Dendritic cell treated with granulocyte-macrophage colony-stimulating factor and Interleukin-4, amounts not matched to agents 40 ng/mL and 50 ng/mL, for 4 days (primary cell): ENCODE measurements at regions not wholly inside any gene's neighbourhood (a gene's known extent, or its start where the extent isn't known, plus 50 kb on each side); places are given as distances from the start of the nearest gene placed in this dataset.

Source experiments
- H3K27ac Mint-ChIP-seq: one replicate; pipeline ENCODE4 v1.8.0; 2022; ENCODE audit warnings: mild to moderate bottlenecking, mixed read lengths
- H3K27me3 Mint-ChIP-seq: one replicate; pipeline ENCODE4 v1.8.0; 2022; ENCODE audit warnings: mild to moderate bottlenecking, mixed read lengths
- H3K36me3 Mint-ChIP-seq: one replicate; pipeline ENCODE4 v1.8.0; 2022; ENCODE audit warnings: low read depth, mixed read lengths
- H3K4me1 Mint-ChIP-seq: one replicate; pipeline ENCODE4 v1.8.0; 2022; ENCODE audit warnings: low read depth, mixed read lengths
- H3K4me3 Mint-ChIP-seq: one replicate; pipeline ENCODE4 v1.8.0; 2022; ENCODE audit warnings: mild to moderate bottlenecking, moderate library complexity, mixed read lengths
- H3K9me3 Mint-ChIP-seq: one replicate; pipeline ENCODE4 v1.8.0; 2022; ENCODE audit warnings: mixed read lengths
- intact Hi-C: fragments of 100-400 bp; cut with micrococcal nuclease; formaldehyde crosslinking; loops from one replicate; pipeline ENCODE4 v1.15.0; 2022

- Mint-ChIP-seq H3K36me3 (no peaks in the 10 kb centered on the region), H3K27me3 (no peaks in the 10 kb centered on the region), H3K9me3 (no peaks in the 10 kb centered on the region), H3K27ac (no peak overlapping the region), H3K4me1 (no peaks in the 10 kb centered on the region), H3K4me3 (no peak overlapping the region)
- intact Hi-C loops = no loop called here
Measured at GRCh38 chr2:66382091-66382490, 52.8 kb upstream of the MEIS1 start.

- H3K27me3 Mint-ChIP-seq = no peaks in the 10 kb centered on the region
- no peak overlapping the region for H3K27ac Mint-ChIP-seq
- no peaks in the 10 kb centered on the region for H3K4me1 Mint-ChIP-seq
- intact Hi-C loops = no loop called here
- H3K9me3 Mint-ChIP-seq = no peaks in the 10 kb centered on the region
- H3K36me3 Mint-ChIP-seq = no peaks in the 10 kb centered on the region
- no peak overlapping the region for H3K4me3 Mint-ChIP-seq
Measured at GRCh38 chr2:66379473-66379872, 55.5 kb upstream of the MEIS1 start.

GRCh38 chr2:66377832-66378231 is 57.1 kb upstream of the MEIS1 start:
- Mint-ChIP-seq H3K4me3 (no peak overlapping the region), H3K36me3 (no peaks in the 10 kb centered on the region), H3K27ac (no peak overlapping the region), H3K4me1 (no peaks in the 10 kb centered on the region), H3K27me3 (no peaks in the 10 kb centered on the region), H3K9me3 (no peaks in the 10 kb centered on the region)
- intact Hi-C loops = no loop called here

- no peaks in the 10 kb centered on the region for H3K27me3 Mint-ChIP-seq
- H3K36me3 Mint-ChIP-seq = no peaks in the 10 kb centered on the region
- intact Hi-C loops = no loop called here
- no peaks in the 10 kb centered on the region for H3K4me1 Mint-ChIP-seq
- H3K9me3 Mint-ChIP-seq = peaks cover 7% of the 10 kb centered on the region
- H3K27ac Mint-ChIP-seq = no peak overlapping the region
- no peak overlapping the region for H3K4me3 Mint-ChIP-seq
Measured at GRCh38 chr2:66370824-66371223, 64.1 kb upstream of the MEIS1 start.

- H3K36me3 Mint-ChIP-seq = no peaks in the 10 kb centered on the region
- H3K27ac Mint-ChIP-seq = no peak overlapping the region
- no peaks in the 10 kb centered on the region for H3K4me1 Mint-ChIP-seq
Measured at GRCh38 chr2:66366619-66367018, 68.3 kb upstream of the MEIS1 start.

GRCh38 chr2:66364495-66365333 is 70.2 kb upstream of the MEIS1 start:
- intact Hi-C loops = no loop called here
- H3K27me3 Mint-ChIP-seq = no peaks in the 10 kb centered on the region
- H3K9me3 Mint-ChIP-seq = no peaks in the 10 kb centered on the region
- H3K4me3 Mint-ChIP-seq = no peak overlapping the region
- H3K27ac Mint-ChIP-seq = no peak overlapping the region
- H3K36me3 Mint-ChIP-seq = no peaks in the 10 kb centered on the region
- H3K4me1 Mint-ChIP-seq = no peaks in the 10 kb centered on the region

More at GRCh38 chr2:66366619-66367018, 68.3 kb upstream of the MEIS1 start:
- Mint-ChIP-seq H3K9me3 (peaks cover 7% of the 10 kb centered on the region), H3K4me3 (no peak overlapping the region), H3K27me3 (no peaks in the 10 kb centered on the region)
- intact Hi-C loops = no loop called here

GRCh38 chr2:66362701-66363100 is 72.2 kb upstream of the MEIS1 start:
- Mint-ChIP-seq H3K4me3 (no peak overlapping the region), H3K9me3 (no peaks in the 10 kb centered on the region), H3K27ac (no peak overlapping the region), H3K4me1 (no peaks in the 10 kb centered on the region), H3K27me3 (no peaks in the 10 kb centered on the region), H3K36me3 (no peaks in the 10 kb centered on the region)
- intact Hi-C loops = no loop called here

GRCh38 chr2:66346231-66346664 is 88.7 kb upstream of the MEIS1 start:
- H3K36me3 Mint-ChIP-seq = no peaks in the 10 kb centered on the region
- no peaks in the 10 kb centered on the region for H3K27me3 Mint-ChIP-seq
- intact Hi-C loops = no loop called here
- peaks cover 20% of the 10 kb centered on the region for H3K9me3 Mint-ChIP-seq
- no peak overlapping the region for H3K4me3 Mint-ChIP-seq
- H3K4me1 Mint-ChIP-seq = no peaks in the 10 kb centered on the region
- no peak overlapping the region for H3K27ac Mint-ChIP-seq

GRCh38 chr2:66344087-66344663 is 90.8 kb upstream of the MEIS1 start:
- Mint-ChIP-seq H3K4me1 (no peaks in the 10 kb centered on the region), H3K9me3 (peaks cover 10% of the 10 kb centered on the region), H3K27me3 (no peaks in the 10 kb centered on the region), H3K36me3 (no peaks in the 10 kb centered on the region), H3K27ac (no peak overlapping the region), H3K4me3 (no peak overlapping the region)
- intact Hi-C loops = no loop called here

- no peak overlapping the region for H3K4me3 Mint-ChIP-seq
- H3K27me3 Mint-ChIP-seq = no peaks in the 10 kb centered on the region
- H3K36me3 Mint-ChIP-seq = no peaks in the 10 kb centered on the region
- peaks cover 10% of the 10 kb centered on the region for H3K9me3 Mint-ChIP-seq
- intact Hi-C loops = no loop called here
- no peak overlapping the region for H3K27ac Mint-ChIP-seq
- no peaks in the 10 kb centered on the region for H3K4me1 Mint-ChIP-seq
Measured at GRCh38 chr2:66343259-66343658, 91.7 kb upstream of the MEIS1 start.

GRCh38 chr2:66340521-66340920 is 94.4 kb upstream of the MEIS1 start:
- no peak overlapping the region for H3K4me3 Mint-ChIP-seq
- no peaks in the 10 kb centered on the region for H3K4me1 Mint-ChIP-seq
- H3K27ac Mint-ChIP-seq = no peak overlapping the region
- no peaks in the 10 kb centered on the region for H3K27me3 Mint-ChIP-seq
- peaks cover under 1% of the 10 kb centered on the region for H3K9me3 Mint-ChIP-seq
- H3K36me3 Mint-ChIP-seq = no peaks in the 10 kb centered on the region
- intact Hi-C loops = no loop called here

GRCh38 chr2:66334237-66335029 is 100.5 kb upstream of the MEIS1 start:
- Mint-ChIP-seq H3K27me3 (no peaks in the 10 kb centered on the region), H3K9me3 (no peaks in the 10 kb centered on the region), H3K27ac (no peak overlapping the region), H3K36me3 (no peaks in the 10 kb centered on the region), H3K4me3 (no peak overlapping the region), H3K4me1 (no peaks in the 10 kb centered on the region)
- intact Hi-C loops = no loop called here

GRCh38 chr2:66331176-66331575 is 103.7 kb upstream of the MEIS1 start:
- H3K27ac Mint-ChIP-seq = no peak overlapping the region
- H3K36me3 Mint-ChIP-seq = no peaks in the 10 kb centered on the region
- intact Hi-C loops = no loop called here
- H3K4me3 Mint-ChIP-seq = no peak overlapping the region
- H3K4me1 Mint-ChIP-seq = no peaks in the 10 kb centered on the region
- H3K27me3 Mint-ChIP-seq = no peaks in the 10 kb centered on the region
- no peaks in the 10 kb centered on the region for H3K9me3 Mint-ChIP-seq

- Mint-ChIP-seq H3K36me3 (no peaks in the 10 kb centered on the region), H3K27me3 (no peaks in the 10 kb centered on the region), H3K9me3 (no peaks in the 10 kb centered on the region), H3K4me1 (no peaks in the 10 kb centered on the region), H3K27ac (no peak overlapping the region), H3K4me3 (no peak overlapping the region)
- intact Hi-C loops = no loop called here
Measured at GRCh38 chr2:66329081-66329605, 105.8 kb upstream of the MEIS1 start.
